ENCODE measurements at regions not wholly inside any gene's neighbourhood (a gene's known extent, or its start where the extent isn't known, plus 50 kb on each side); places are given as distances from the start of the nearest gene placed in this dataset.

DNA sequence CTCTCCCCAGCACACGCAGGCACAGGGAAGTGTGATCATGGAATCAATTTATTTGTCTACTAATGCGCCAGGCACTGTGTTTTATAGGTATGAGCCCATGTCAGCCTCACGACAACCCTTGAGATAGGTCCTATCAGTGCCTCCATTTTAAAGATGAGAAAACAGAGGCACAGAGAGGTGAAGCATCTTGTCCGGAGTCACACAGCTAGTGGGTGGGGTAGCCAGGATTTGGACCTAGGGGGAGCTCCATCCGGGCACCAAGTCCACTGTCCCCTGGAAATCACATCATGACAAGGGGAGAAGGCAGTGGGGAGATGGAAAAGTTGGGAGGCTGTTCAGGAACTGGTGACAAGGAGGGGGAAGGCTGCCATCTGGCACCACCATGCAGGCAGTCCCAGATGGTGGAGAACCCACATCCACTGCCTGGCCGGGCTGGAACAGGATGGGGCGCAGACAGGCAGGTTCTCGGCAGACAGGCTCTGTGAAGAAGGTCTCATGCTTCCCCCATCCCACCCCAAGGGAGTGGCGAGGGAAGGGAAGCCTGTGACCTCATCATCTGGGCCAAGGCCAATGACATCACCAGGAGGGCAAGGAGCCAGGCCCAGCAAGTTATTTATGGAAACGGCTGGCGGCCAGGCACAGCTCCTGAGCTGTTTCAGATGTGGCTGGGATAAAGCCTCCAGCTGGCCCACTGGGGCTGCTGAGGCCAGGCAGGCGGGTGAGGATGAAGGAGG is 126.0 kb upstream of the SDK2 start:
- TF ChIP-seq, protein P1, sequence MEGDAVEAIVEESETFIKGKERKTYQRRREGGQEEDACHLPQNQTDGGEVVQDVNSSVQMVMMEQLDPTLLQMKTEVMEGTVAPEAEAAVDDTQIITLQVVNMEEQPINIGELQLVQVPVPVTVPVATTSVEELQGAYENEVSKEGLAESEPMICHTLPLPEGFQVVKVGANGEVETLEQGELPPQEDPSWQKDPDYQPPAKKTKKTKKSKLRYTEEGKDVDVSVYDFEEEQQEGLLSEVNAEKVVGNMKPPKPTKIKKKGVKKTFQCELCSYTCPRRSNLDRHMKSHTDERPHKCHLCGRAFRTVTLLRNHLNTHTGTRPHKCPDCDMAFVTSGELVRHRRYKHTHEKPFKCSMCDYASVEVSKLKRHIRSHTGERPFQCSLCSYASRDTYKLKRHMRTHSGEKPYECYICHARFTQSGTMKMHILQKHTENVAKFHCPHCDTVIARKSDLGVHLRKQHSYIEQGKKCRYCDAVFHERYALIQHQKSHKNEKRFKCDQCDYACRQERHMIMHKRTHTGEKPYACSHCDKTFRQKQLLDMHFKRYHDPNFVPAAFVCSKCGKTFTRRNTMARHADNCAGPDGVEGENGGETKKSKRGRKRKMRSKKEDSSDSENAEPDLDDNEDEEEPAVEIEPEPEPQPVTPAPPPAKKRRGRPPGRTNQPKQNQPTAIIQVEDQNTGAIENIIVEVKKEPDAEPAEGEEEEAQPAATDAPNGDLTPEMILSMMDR (IDR thresholded peaks at IDR 0.05): no peak
- no peak for TF ChIP-seq POLR2A (IDR thresholded peaks at IDR 0.05)

Measured in tibial nerve (tissue), 3 donors.